GM12872 (cell line): ENCODE measurements at regions not wholly inside any gene's neighbourhood (a gene's known extent, or its start where the extent isn't known, plus 50 kb on each side); places are given as distances from the start of the nearest gene placed in this dataset.

Source experiments
- TF ChIP-seq, protein P1 (sequence below): IDR thresholded peaks from 3 replicates; pipeline ENCODE4 v1.5.1; 2011; ENCODE audit warnings: low read depth, mild to moderate bottlenecking, low read length, moderate library complexity; ENCODE audit not compliant: insufficient read depth

- TF ChIP-seq, protein P1, sequence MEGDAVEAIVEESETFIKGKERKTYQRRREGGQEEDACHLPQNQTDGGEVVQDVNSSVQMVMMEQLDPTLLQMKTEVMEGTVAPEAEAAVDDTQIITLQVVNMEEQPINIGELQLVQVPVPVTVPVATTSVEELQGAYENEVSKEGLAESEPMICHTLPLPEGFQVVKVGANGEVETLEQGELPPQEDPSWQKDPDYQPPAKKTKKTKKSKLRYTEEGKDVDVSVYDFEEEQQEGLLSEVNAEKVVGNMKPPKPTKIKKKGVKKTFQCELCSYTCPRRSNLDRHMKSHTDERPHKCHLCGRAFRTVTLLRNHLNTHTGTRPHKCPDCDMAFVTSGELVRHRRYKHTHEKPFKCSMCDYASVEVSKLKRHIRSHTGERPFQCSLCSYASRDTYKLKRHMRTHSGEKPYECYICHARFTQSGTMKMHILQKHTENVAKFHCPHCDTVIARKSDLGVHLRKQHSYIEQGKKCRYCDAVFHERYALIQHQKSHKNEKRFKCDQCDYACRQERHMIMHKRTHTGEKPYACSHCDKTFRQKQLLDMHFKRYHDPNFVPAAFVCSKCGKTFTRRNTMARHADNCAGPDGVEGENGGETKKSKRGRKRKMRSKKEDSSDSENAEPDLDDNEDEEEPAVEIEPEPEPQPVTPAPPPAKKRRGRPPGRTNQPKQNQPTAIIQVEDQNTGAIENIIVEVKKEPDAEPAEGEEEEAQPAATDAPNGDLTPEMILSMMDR = no peak
Measured at GRCh38 chr3:87742250-87742649, 316.6 kb downstream of the CGGBP1 start.

GRCh38 chr3:87733671-87734367 lies 325.0 kb downstream of the CGGBP1 start:
- TF ChIP-seq, protein P1 = no peak

- TF ChIP-seq, protein P1 = no peak
Measured at GRCh38 chr3:87732294-87732693, 326.5 kb downstream of the CGGBP1 start.

DNA sequence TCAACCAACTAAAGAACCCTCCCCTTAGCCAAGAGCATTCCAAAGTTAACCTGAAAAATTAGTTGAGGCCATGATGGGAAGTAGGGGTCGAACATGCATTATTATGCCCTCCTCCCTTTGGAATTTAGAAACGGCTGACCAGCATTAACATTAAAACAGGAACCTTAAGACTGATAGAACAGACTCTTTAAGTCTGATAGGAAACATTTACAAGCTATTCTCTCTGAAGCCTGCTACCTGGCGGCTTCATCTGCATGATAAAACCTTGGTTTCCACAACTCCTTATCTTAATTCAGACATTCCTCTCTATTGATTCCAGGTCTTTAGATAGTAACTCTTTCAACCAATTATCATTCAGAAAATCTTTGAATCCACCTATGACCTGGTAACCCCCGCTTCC lies 331.0 kb downstream of the CGGBP1 start:
- TF ChIP-seq, protein P1 = no peak

DNA sequence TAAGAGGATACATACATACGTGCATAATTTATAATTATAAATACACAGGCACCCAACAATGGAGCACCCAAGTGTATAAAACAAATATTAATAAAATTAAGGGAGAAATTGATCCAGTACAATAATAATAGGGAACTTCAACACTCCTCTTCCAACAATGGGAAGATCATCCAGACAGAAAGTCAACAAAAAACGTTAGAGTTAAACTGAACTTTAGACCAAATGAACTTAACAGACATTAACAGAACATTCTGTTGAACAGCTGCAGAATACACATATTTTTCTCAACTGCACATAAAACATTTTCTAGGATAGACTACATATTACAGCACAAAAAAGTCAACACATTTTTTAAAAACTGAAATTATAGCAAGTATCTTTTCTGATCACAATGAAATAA lies 339.7 kb downstream of the CGGBP1 start:
- TF ChIP-seq, protein P1 = no peak

- TF ChIP-seq, protein P1 = no peak
Measured at GRCh38 chr3:87710511-87710910, 348.3 kb downstream of the CGGBP1 start.

DNA sequence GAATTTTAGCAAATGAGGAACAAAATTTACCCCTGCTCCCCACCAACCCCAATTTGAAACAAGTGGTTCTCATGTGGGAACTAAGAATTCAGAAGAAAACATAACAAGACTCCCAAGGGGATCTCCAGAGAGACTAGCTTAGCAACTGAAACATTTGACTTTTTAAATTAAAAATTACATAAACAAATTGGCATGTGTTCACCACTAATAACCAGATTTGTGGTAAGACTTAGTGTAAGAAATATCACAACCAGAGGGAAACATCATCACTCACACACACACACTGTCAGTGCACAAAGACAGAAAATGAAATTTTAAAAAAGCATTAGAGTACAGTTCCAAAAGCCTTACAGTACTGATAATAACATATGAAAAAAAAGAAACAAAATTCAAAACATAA lies 348.8 kb downstream of the CGGBP1 start:
- TF ChIP-seq, protein P1 = no peak
